ACHN (cell line): ENCODE measurements at regions not wholly inside any gene's neighbourhood (a gene's known extent, or its start where the extent isn't known, plus 50 kb on each side); places are given as distances from the start of the nearest gene placed in this dataset.

Experiments
- DNase-seq: peaks from one replicate; pipeline ENCODE4 v3.0.0-alpha.2; 2015
- in situ Hi-C: cut with HindIII; loops from 2 replicates; pipeline ENCODE4 v1.10.0; 2017; ENCODE audit warnings: low sequenced_read_pairs, low pct_ligation_motif_present, low pct_unique_long_range_greater_than_20kb

DNA sequence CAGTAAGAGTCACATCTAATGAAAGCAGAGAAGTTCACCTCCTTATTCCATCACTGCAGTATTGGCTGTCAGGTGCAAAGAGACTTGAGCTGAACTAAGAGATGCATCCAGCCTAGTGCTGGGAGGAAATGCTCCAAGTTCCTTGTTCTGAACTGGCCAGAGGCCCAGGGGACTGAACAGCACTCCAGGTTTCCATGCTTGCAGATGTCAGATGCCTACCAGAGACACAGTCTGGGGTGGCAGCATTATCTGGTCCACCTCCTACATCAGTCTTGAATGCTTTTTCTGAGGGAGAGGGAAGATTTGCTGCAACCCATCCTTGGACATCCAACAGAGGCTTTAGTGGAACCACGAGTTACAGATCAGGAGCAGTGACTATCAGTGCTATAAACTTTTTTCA is 331.3 kb downstream of the CYRIA start:
- DNase-seq: no peak
- in situ Hi-C loops: no loop called here

DNA sequence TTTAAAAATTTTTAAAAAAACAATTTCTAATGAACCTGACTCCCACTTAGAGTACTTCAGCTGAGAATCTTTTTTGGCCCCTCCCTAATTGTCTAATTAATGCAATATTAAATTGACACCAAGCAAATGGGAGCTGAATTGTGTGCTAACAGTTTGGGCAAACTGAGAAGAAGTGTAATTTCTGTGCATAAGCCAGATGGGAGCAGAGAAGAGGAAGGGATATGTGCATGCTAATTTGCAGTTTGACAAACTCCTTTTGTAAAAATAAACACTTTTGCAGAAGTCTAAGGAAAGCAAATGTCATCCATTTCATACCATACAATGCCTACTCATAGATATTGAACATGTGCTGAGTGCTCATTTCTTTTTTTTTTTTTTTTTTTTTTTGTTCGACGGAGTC is 332.0 kb downstream of the CYRIA start:
- in situ Hi-C loops: no loop called here
- DNase-seq: no peak

DNA sequence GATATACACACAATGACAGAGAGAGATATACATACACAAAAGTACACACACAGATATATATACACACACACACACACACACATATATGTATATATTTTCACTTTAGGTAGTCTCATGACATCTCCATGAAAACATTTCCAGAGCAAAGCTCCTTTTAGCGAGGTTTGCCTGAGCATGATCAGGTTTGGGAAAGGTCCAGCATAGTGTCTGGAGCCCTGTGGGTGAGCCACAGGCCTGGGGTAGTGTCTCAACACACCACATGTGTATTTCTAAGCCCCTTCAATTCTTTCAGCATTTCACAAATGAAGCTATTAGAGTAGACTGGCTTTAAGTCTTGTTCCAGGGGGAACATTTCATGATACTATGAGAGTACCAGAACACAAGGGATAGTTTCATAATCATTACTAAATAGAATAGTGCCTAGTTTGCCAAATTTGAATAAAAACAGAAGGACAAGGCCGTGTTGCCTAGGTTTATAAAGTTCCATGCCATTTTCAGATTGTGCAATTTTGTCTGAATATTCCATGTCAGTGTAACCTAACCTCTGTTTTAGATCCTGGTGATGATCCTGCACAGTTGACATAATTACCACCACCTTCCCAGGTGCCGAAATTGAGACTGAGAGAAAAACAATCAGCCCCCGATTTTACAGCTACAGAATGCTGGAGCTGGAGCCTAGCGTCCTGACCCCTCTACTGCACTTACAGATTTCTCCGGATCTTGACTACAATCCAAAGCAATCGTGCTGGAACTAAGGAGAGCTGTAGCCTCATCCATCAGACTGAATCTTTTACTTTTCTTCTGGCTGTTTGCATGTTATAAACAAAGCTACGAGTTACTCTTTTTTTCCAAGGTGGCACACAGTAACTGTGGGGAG is 332.7 kb downstream of the CYRIA start:
- in situ Hi-C loops: no loop called here
- no peak for DNase-seq

DNA sequence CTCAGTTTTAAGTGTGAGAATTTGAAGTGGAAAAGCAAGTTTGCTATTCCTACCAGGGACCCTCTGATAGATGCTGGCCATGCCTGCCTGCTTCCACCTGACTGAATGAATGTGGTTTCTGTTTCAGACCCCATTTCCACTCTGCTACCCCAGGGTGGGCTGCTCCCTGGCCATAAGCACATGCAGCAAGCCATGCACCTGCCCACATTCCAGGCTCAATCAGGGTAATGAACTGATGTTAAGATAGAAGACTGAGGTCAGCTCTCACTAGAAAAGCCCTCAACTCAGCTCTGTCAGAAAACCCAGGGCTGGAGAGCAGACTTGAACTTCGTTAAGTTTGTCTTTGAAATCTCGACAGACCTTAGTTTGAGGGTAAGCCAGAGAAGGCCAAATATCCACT is 333.9 kb downstream of the CYRIA start:
- no peak for DNase-seq
- in situ Hi-C loops: no loop called here

DNA sequence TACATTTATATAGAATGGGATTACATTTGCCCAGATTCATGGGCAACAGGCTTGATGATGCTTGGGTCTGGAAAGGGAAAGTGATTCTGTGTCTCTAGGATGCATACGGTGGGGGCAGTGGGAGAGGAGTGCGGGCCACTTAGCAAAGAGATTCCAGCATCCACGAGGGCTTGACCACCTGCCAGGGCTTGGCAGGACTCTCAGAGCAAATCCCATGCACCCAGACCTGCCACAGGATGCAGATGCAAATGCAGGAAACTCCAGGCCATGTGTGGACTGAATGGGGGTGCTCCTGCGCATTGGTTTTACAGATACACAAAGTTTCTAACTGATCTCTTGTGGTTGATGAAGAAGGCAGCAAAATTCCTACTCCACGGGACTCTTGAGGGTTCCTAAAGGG is 334.7 kb downstream of the CYRIA start:
- no peak for DNase-seq
- in situ Hi-C loops: no loop called here

DNA sequence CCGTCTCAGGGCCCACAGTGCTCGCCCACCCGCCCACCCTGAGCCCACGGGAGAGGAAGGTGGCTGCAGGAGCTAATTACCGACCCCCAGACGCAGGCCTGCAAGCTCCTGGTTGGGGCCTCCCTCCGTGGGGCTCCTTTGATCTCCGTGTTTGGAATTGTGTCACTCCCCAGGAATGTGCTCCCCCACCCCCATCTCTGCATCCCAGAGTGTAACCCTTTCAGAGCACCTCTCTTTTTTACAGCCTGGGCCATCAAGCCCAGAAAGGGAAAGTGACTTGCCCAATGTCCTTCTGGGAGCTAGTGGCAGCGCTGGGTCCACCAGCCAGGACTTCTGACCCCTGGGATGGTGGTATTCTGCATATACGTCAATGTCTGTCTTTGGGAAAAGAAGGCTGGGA is 335.1 kb downstream of the CYRIA start:
- in situ Hi-C loops: no loop called here
- DNase-seq: no peak

DNA sequence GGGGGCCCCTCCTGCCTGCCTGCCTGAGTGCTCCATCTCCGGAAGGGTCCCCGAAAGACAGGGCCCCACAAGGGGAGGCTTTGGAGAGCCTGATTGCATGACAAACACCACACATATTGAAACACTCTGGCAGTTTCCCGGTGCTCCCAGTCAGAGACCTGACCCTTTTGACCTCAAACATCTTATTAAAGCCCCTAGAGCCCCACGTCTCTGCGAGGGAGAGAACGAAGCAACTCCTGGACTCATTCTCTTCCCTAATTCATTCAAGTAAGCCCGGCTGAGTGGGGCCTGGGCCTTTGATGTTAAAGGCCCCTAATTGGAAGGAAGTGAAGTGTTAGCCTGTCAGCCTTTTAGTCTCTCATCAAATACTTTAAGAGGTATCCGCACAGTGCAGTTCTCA is 335.6 kb downstream of the CYRIA start:
- DNase-seq: no peak
- in situ Hi-C loops: no loop called here

DNA sequence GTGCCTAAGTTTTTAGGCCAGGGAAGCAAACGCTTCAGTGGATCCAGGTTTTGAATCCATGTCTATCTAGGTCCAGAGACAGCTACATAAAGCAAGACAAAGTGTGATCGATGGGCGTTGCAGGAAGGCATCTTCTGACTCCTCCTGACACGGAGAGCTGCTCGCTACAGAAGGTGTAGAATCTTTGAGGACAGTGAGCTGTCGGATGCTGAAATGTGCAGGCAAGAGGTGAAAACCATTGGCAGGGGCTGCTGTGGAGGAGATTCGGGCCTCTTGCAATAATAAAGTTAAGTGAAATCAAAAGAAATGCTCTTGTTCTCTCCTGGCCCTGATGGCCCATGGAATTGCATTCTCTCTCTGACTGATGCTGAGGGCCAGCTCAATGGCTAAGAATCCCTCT is 336.2 kb downstream of the CYRIA start:
- no peak for DNase-seq
- in situ Hi-C loops: no loop called here

DNA sequence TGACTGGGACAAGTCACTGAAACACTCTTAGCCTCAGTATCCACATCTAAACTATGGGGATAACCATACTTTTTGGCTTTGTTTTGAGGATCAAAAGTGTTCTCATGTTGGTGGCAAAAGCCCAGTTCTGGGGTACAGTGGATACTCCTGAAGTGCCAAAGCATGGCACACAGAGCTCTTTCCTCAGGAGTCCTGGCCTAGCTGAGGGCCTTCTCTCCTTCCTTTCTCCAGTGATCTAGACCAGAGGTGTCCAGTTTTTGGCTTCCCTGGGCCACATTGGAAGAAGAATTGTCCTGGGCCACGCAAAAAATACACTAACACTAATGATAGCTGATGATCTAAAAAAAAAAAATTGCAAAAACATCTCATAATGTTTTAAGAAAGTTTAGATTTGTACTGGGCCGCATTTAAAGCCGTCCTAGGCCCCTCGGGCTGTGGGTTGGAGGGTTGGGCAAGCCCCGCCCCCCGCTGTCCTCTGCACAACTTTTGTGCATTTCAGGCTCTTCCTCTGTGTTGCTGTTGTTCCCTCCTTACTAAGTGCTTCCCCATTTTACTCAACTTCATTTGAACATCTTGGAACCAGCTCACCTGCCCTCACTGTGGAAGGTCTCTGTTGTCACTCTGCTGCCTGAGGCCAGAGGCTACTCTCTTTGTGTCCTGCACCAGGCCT is 337.0 kb downstream of the CYRIA start:
- in situ Hi-C loops: no loop called here

DNA sequence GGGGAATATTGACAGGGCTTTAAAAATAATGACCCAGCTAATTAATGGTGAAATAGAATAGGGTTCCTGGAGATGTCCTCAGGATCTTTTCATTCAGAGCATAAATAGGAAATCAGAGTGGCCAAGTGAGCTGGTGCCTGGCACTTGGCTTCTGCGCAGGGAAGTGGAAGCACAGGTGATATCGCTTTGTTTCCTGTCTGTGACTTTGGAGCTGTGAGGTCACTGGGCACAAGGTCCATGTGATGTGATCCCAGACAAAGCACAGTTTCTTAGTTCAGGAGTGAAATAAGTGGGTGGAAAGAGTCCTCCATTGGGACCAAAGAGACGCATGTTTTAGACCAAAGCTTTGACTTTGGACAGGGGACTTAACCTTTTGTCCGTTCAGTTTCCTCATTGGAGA is 338.3 kb downstream of the CYRIA start:
- no peak for DNase-seq
- in situ Hi-C loops: no loop called here

More for the DNA sequence above, 337.0 kb downstream of the CYRIA start:
- no peak for DNase-seq

DNA sequence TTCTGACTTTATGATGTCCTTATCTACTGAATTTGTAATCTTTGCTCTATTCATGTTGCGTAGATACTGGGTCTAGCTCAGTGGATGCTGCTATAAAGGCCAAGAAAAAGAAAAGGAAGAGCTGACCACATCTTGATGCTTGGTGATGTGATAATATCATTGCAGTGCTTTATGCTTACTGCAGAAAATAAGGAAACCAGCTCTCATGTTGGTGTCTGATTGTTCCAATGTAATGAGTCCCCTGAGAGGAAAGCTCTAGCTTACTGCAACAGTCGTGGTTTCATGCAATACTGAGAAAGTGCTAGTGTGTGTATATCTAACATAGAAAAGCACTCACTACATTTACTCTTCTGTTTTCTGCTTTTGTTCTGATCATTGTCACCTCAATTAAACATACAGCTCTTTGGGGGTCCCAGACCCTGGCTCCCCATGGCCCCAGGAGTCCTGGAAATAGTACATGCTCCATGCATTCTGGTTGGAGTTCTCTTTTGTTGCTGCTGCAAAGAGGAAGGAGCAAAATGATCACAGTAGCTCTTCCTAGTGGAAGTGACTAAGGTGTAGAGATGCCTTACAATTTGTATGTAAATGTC is 338.8 kb downstream of the CYRIA start:
- DNase-seq: no peak
- in situ Hi-C loops: no loop called here

DNA sequence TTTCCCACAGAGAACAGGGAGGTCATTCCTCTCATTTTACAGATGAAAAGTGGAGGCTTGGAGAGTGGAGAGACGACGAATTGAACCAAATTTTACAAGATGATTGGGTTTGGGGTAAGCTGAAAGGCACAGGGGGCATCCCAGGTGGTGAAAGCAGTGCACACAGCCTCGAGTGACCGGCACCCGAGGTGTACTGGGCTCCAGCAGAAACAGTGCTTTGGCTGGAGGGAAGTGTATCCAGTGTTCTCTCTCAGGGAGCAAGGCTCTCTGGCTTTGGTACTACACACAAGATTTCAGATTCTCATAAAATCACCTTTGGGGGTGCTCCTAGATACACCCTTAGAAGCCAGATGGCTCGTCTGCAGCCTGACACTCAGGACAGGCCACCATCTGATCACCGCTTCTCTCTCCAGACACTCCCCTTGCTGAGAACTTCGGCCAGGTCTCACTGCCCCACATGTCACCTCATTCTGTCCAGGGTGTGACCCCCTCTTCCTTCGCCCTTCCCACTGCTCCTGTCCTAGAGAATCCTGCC is 339.6 kb downstream of the CYRIA start:
- in situ Hi-C loops: no loop called here
- DNase-seq: no peak

DNA sequence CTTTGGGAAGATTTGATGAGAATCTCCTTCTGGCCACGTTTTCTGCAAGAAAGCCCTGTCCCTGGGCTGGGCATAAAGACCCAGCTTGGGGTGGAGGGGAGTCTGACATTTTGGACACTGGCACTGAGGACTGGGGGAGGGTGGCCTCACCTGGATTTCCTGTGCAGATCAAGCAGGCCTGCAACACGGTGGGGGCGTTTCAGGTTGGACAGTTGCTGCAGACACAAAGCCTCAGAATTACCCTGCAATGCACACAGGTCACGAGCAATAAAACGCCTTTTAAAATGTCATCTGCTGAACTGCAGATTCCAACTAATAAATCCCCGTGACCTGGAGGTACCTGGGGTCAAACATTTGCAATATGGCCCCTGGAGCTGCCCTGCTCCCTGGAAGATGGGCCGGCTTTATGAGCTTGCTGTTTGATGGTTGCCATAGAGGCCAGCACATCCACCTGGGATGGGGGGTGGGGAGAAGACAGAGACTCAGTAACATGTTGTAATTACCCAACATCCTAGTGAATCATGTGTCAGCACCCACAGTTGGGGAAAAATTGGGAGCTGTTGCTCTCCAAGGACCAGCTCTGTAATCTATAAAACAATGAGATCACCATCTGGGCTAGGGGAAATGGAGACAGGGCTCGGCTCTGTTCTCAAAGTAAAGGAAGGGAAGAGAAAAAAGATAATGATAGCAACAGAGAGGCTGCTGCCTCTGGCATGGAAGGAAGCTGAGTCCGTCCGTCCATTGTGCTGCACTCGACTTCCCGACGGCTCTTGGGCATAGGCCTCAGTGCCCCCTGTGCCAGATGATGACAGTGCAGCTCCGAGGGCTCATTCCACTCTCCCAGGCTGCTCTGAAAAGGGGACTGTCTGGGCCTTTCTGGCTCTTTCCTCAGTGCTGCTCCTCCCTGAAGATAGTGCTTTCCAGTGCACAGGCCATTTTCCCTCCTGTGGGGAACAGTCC is 340.3 kb downstream of the CYRIA start:
- DNase-seq: no peak
- in situ Hi-C loops: no loop called here

DNA sequence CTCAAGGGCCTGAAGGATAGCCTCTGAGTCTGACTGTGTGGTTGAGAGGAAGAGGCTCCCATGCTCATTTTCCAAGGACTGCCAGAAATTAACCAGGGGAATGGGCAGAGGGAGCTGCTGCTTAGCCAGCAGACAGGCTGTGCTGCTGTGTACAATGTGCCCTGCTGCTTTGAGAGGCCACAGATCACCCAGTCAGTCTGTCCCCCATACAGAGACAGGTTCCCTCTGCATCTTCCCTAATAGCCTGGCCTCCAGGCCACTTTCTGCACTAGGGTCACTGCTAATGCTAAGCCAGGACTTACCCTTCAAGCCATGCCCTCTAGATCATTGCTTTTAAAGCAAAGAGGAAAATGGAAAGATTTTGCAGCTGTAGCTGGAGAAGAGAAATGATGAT is 341.1 kb downstream of the CYRIA start:
- no peak for DNase-seq
- in situ Hi-C loops: no loop called here

DNA sequence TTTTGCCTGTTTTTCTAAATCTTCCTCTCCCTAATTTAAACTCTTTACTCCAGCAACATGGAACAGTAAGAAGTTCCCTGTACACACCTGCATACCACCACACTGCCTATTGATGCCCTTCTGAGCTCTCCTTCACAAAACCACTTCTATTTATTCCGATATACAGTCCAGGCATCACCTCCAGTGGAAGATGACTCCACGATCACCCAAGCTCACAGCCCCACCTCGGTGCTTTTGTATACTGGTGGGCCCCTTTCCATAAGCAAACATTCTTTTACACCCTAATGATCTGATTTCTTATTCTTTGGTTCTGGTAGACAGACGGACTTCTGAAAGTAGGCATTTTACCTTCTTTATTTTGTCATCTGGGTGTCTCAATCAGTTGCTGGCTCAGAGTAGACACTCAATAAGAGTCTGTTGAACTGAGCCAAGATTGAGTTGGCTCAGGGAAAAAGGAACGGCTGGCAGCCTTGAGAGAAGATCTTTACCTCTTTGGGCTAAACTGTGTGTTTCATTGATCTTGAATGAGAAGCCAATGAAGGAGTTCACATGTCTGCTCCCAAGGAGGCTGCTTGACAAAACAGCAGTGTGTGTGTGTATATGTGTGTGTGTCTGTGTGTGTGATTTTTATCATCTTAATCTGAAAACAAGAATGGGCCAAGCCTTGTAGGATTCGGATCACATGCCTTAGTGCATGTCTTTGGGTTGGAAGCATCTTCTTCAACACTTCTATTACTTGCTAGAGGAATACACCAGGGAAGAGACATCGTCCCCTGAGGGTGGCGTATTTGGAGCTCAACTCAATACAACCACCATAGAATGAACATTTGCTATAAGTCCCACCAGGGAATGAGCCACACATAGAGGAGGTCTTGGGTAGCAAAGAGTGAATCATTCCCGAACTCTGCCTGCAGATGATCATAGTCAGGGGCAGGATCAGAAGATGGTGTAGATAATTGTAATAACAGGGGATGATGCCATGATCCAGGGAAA is 341.8 kb downstream of the CYRIA start:
- in situ Hi-C loops: no loop called here

DNA sequence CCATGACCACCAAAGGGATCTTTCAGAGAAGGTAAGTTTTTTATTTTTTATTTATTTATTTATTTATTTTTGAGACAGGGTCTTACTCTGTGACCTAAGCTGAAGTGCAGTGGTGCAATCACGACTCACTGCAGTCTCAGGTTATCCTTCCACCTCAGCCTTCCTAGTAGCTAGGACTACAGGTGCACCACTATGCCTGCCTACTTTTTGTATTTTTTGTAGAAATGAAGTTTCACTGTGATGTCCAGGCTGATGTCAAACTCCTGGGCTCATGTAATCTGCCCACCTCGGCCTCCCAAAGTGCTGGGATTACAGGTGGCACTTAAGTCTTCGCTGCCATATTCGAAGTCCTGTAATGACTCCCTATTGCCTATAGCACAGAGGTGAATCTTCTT is 342.5 kb downstream of the CYRIA start:
- in situ Hi-C loops: no loop called here
- no peak for DNase-seq

More for the DNA sequence above, 341.8 kb downstream of the CYRIA start:
- no peak for DNase-seq

DNA sequence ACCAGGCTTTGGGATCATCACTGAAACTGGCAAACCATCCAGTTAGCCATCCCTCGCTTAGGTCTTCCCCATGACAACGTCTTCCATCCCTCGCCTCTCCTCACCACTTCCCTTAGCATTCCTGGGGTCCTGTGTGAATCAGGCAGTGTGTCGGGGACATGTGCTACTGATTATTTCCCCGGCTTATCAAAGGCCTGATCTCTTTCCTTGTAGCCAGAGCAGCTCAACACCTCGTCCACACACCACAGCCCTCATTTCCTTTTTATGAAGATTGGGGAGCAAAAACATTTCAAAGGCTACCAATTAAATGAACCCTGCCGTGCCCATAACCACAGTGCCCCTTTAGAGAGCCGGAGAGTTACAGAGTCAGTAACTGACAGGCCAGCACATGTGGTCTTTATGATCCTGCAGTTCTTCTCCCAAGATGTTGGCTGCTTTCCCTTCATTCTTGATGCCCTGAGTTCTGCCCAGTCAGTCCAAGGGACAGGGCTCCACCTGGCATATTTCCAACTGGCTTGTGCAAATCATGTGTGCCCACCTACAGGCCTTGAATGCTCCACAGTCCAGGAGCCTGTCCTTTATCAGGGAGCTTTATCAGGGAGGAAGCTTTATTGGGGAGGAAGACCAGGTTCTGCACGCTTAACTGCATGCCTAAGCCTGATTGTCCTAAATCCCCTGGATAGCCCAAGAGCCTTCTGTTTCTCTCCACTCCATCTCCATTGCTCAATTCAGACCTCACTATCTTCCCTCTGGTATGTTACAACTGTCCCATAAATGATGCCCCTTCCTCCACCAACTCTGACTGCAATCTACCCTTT is 343.1 kb downstream of the CYRIA start:
- DNase-seq: no peak
- in situ Hi-C loops: no loop called here
